ENCODE measurements at regions not wholly inside any gene's neighbourhood (a gene's known extent, or its start where the extent isn't known, plus 50 kb on each side); places are given as distances from the start of the nearest gene placed in this dataset.
"Not testable (repeated sequence)": the region's sequence is repeated elsewhere in the genome, so short reads cannot be mapped to it uniquely, and the experiment has no call there.

GRCh38 chr3:87761341-87761740 lies 297.5 kb downstream of the CGGBP1 start:
- Histone ChIP-seq H3K27me3 (ENCODE audit: control insufficient read depth, insufficient read depth, low read length) (no peaks in the 10 kb centered on the region), H3K9me3 (ENCODE audit: control insufficient read depth, insufficient read depth, low read length) (no peaks in the 10 kb centered on the region), H3K36me3 (ENCODE audit: control insufficient read depth, insufficient read depth, low read length) (no peaks in the 10 kb centered on the region), H3K4me3 (ENCODE audit: low read depth, low read length) (no peak overlapping the region), H3K4me1 (ENCODE audit: control insufficient read depth, insufficient read depth, low read length) (no peaks in the 10 kb centered on the region), H3K9ac (ENCODE audit: low read depth, low read length) (no peak overlapping the region)

- H3K9me3 ChIP-seq (ENCODE audit: control insufficient read depth, insufficient read depth, low read length): no peaks in the 10 kb centered on the region
- no peak overlapping the region for H3K4me3 ChIP-seq (ENCODE audit: low read depth, low read length)
- no peak overlapping the region for H3K9ac ChIP-seq (ENCODE audit: low read depth, low read length)
- no peaks in the 10 kb centered on the region for H3K27me3 ChIP-seq (ENCODE audit: control insufficient read depth, insufficient read depth, low read length)
- no peaks in the 10 kb centered on the region for H3K4me1 ChIP-seq (ENCODE audit: control insufficient read depth, insufficient read depth, low read length)
- no peaks in the 10 kb centered on the region for H3K36me3 ChIP-seq (ENCODE audit: control insufficient read depth, insufficient read depth, low read length)
Observed at GRCh38 chr3:87756616-87757015, 302.2 kb downstream of the CGGBP1 start.

GRCh38 chr3:87755852-87756251 lies 303.0 kb downstream of the CGGBP1 start:
- Histone ChIP-seq H3K4me1 (ENCODE audit: control insufficient read depth, insufficient read depth, low read length) (no peaks in the 10 kb centered on the region), H3K36me3 (ENCODE audit: control insufficient read depth, insufficient read depth, low read length) (no peaks in the 10 kb centered on the region), H3K27me3 (ENCODE audit: control insufficient read depth, insufficient read depth, low read length) (no peaks in the 10 kb centered on the region), H3K9me3 (ENCODE audit: control insufficient read depth, insufficient read depth, low read length) (no peaks in the 10 kb centered on the region), H3K4me3 (ENCODE audit: low read depth, low read length) (no peak overlapping the region), H3K9ac (ENCODE audit: low read depth, low read length) (no peak overlapping the region)

GRCh38 chr3:87742250-87742649 lies 316.6 kb downstream of the CGGBP1 start:
- Histone ChIP-seq H3K4me1 (ENCODE audit: control insufficient read depth, insufficient read depth, low read length) (no peaks in the 10 kb centered on the region), H3K4me3 (ENCODE audit: low read depth, low read length) (no peak overlapping the region), H3K27me3 (ENCODE audit: control insufficient read depth, insufficient read depth, low read length) (no peaks in the 10 kb centered on the region), H3K9ac (ENCODE audit: low read depth, low read length) (no peak overlapping the region), H3K36me3 (ENCODE audit: control insufficient read depth, insufficient read depth, low read length) (peaks cover 5% of the 10 kb centered on the region), H3K9me3 (ENCODE audit: control insufficient read depth, insufficient read depth, low read length) (peaks cover 5% of the 10 kb centered on the region)

- not testable (repeated sequence) for H3K9ac ChIP-seq (ENCODE audit: low read depth, low read length); H3K4me1 ChIP-seq (ENCODE audit: control insufficient read depth, insufficient read depth, low read length); H3K9me3 ChIP-seq (ENCODE audit: control insufficient read depth, insufficient read depth, low read length); H3K36me3 ChIP-seq (ENCODE audit: control insufficient read depth, insufficient read depth, low read length); H3K4me3 ChIP-seq (ENCODE audit: low read depth, low read length); H3K27me3 ChIP-seq (ENCODE audit: control insufficient read depth, insufficient read depth, low read length)
Observed at GRCh38 chr3:87740894-87741293, 317.9 kb downstream of the CGGBP1 start.

- H3K9ac ChIP-seq (ENCODE audit: low read depth, low read length); H3K27me3 ChIP-seq (ENCODE audit: control insufficient read depth, insufficient read depth, low read length): not testable (repeated sequence)
Observed at GRCh38 chr3:87737817-87738216, 321.0 kb downstream of the CGGBP1 start.

GRCh38 chr3:87733671-87734367 lies 325.0 kb downstream of the CGGBP1 start:
- no peaks in the 10 kb centered on the region for H3K36me3 ChIP-seq (ENCODE audit: control insufficient read depth, insufficient read depth, low read length)
- H3K4me3 ChIP-seq (ENCODE audit: low read depth, low read length): no peak overlapping the region
- no peaks in the 10 kb centered on the region for H3K27me3 ChIP-seq (ENCODE audit: control insufficient read depth, insufficient read depth, low read length)
- H3K9me3 ChIP-seq (ENCODE audit: control insufficient read depth, insufficient read depth, low read length): no peaks in the 10 kb centered on the region
- H3K9ac ChIP-seq (ENCODE audit: low read depth, low read length): no peak overlapping the region
- no peaks in the 10 kb centered on the region for H3K4me1 ChIP-seq (ENCODE audit: control insufficient read depth, insufficient read depth, low read length)

More at GRCh38 chr3:87737817-87738216, 321.0 kb downstream of the CGGBP1 start:
- H3K4me3 ChIP-seq (ENCODE audit: low read depth, low read length); H3K36me3 ChIP-seq (ENCODE audit: control insufficient read depth, insufficient read depth, low read length); H3K9me3 ChIP-seq (ENCODE audit: control insufficient read depth, insufficient read depth, low read length); H3K4me1 ChIP-seq (ENCODE audit: control insufficient read depth, insufficient read depth, low read length): not testable (repeated sequence)

GRCh38 chr3:87732294-87732693 lies 326.5 kb downstream of the CGGBP1 start:
- Histone ChIP-seq H3K9ac (ENCODE audit: low read depth, low read length) (no peak overlapping the region), H3K36me3 (ENCODE audit: control insufficient read depth, insufficient read depth, low read length) (no peaks in the 10 kb centered on the region), H3K9me3 (ENCODE audit: control insufficient read depth, insufficient read depth, low read length) (no peaks in the 10 kb centered on the region), H3K4me3 (ENCODE audit: low read depth, low read length) (no peak overlapping the region), H3K27me3 (ENCODE audit: control insufficient read depth, insufficient read depth, low read length) (no peaks in the 10 kb centered on the region), H3K4me1 (ENCODE audit: control insufficient read depth, insufficient read depth, low read length) (peaks cover 5% of the 10 kb centered on the region)

- Histone ChIP-seq H3K4me1 (ENCODE audit: control insufficient read depth, insufficient read depth, low read length) (peaks cover 5% of the 10 kb centered on the region), H3K36me3 (ENCODE audit: control insufficient read depth, insufficient read depth, low read length) (peaks cover 7% of the 10 kb centered on the region), H3K9ac (ENCODE audit: low read depth, low read length) (no peak overlapping the region), H3K9me3 (ENCODE audit: control insufficient read depth, insufficient read depth, low read length) (peaks cover 8% of the 10 kb centered on the region), H3K27me3 (ENCODE audit: control insufficient read depth, insufficient read depth, low read length) (no peaks in the 10 kb centered on the region), H3K4me3 (ENCODE audit: low read depth, low read length) (no peak overlapping the region)
Observed at GRCh38 chr3:87727783-87728182, 331.0 kb downstream of the CGGBP1 start.

- Histone ChIP-seq H3K4me1 (ENCODE audit: control insufficient read depth, insufficient read depth, low read length) (no peaks in the 10 kb centered on the region), H3K9me3 (ENCODE audit: control insufficient read depth, insufficient read depth, low read length) (no peaks in the 10 kb centered on the region), H3K36me3 (ENCODE audit: control insufficient read depth, insufficient read depth, low read length) (no peaks in the 10 kb centered on the region), H3K9ac (ENCODE audit: low read depth, low read length) (no peak overlapping the region), H3K27me3 (ENCODE audit: control insufficient read depth, insufficient read depth, low read length) (no peaks in the 10 kb centered on the region), H3K4me3 (ENCODE audit: low read depth, low read length) (no peak overlapping the region)
Observed at GRCh38 chr3:87719060-87719459, 339.7 kb downstream of the CGGBP1 start.

- Histone ChIP-seq H3K27me3 (ENCODE audit: control insufficient read depth, insufficient read depth, low read length) (no peaks in the 10 kb centered on the region), H3K9ac (ENCODE audit: low read depth, low read length) (no peak overlapping the region), H3K36me3 (ENCODE audit: control insufficient read depth, insufficient read depth, low read length) (no peaks in the 10 kb centered on the region), H3K4me3 (ENCODE audit: low read depth, low read length) (no peak overlapping the region), H3K4me1 (ENCODE audit: control insufficient read depth, insufficient read depth, low read length) (no peaks in the 10 kb centered on the region), H3K9me3 (ENCODE audit: control insufficient read depth, insufficient read depth, low read length) (no peaks in the 10 kb centered on the region)
Observed at GRCh38 chr3:87710511-87710910, 348.3 kb downstream of the CGGBP1 start.

GRCh38 chr3:87710028-87710427 lies 348.8 kb downstream of the CGGBP1 start:
- Histone ChIP-seq H3K9me3 (ENCODE audit: control insufficient read depth, insufficient read depth, low read length) (no peaks in the 10 kb centered on the region), H3K9ac (ENCODE audit: low read depth, low read length) (no peak overlapping the region), H3K36me3 (ENCODE audit: control insufficient read depth, insufficient read depth, low read length) (no peaks in the 10 kb centered on the region), H3K4me1 (ENCODE audit: control insufficient read depth, insufficient read depth, low read length) (no peaks in the 10 kb centered on the region), H3K4me3 (ENCODE audit: low read depth, low read length) (no peak overlapping the region), H3K27me3 (ENCODE audit: control insufficient read depth, insufficient read depth, low read length) (no peaks in the 10 kb centered on the region)

All from iPS-15b (cell line).